ENCODE measurements at regions not wholly inside any gene's neighbourhood (a gene's known extent, or its start where the extent isn't known, plus 50 kb on each side); places are given as distances from the start of the nearest gene placed in this dataset.

DNA sequence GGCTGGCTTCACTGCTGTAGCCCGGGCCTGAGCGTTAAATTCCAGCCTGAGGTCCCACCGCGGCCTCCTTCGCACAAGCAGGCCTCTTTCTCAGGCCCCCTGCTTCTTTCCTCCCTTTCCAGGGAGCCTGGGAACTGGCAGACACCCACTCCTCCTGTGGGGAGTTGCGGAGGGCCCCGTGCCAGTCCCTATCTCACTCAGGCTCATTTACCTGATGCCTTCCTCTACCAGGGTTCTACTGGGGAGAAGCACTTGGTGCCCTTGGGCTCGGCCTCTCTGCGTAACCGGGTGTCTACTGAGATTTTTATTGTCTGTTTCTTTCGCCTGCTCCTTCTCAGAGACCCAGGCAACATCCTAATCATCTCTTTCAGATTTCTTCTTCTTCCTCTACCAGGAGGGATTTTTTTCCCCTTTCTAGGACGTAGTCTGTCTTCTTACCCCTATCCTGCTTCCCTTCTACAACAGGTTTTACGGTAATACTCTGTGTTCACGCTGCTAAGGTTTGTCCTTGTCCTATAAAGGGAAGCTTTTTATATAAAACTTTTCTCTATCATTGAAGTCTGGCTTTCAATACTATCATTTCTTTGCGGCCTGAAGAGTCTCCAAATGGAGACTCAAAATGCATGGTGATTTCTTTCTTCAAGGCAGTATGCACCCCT lies 135.4 kb upstream of the GPR12 start:
- DNase-seq (ENCODE audit: low read depth): no peak
- TF ChIP-seq, protein P1, sequence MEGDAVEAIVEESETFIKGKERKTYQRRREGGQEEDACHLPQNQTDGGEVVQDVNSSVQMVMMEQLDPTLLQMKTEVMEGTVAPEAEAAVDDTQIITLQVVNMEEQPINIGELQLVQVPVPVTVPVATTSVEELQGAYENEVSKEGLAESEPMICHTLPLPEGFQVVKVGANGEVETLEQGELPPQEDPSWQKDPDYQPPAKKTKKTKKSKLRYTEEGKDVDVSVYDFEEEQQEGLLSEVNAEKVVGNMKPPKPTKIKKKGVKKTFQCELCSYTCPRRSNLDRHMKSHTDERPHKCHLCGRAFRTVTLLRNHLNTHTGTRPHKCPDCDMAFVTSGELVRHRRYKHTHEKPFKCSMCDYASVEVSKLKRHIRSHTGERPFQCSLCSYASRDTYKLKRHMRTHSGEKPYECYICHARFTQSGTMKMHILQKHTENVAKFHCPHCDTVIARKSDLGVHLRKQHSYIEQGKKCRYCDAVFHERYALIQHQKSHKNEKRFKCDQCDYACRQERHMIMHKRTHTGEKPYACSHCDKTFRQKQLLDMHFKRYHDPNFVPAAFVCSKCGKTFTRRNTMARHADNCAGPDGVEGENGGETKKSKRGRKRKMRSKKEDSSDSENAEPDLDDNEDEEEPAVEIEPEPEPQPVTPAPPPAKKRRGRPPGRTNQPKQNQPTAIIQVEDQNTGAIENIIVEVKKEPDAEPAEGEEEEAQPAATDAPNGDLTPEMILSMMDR (conservative IDR thresholded peaks at IDR 0.05; ENCODE audit: low read depth, low read length): no peak
- H3K4me3 ChIP-seq (ENCODE audit: low read depth, low read length): no peak overlapping the region

DNA sequence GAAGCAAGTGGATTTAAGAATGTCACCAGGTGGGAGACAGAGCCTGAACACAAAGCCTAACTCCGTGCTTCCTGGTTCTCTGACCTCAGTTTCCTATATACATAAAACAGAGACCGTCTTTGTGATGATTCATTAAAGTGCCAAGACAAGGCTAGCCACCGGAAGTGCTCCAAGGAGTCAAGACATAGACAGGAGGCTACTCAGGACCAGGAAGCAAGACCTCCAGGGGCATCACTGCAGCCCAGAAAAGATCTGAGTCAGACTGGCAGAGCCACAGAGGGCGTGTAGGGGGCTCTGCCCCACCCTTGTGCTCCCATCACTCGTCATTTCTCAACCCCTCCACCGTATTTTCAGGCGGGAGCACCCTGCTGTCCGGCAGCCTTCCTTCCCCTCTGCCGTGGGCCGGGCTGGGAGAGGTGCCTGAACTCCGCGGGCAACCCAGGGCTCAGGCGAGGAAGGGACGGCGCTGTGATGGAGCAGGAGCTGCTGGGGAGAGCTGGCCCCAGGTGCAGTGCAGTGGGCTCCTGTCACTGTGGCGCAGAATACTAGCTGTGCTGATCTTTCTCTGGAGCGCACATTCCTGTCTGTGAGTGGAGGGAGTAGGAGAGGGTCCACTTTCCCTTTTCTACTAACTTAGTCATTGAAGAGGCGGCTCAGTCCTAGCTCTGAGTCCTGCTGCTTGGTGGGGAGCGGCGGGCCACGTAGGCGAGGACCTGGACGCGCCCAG lies 134.7 kb upstream of the GPR12 start:
- TF ChIP-seq, protein P1 (conservative IDR thresholded peaks at IDR 0.05; ENCODE audit: low read depth, low read length): no peak
- DNase-seq (ENCODE audit: low read depth): no peak
- no peak overlapping the region for H3K4me3 ChIP-seq (ENCODE audit: low read depth, low read length)

DNA sequence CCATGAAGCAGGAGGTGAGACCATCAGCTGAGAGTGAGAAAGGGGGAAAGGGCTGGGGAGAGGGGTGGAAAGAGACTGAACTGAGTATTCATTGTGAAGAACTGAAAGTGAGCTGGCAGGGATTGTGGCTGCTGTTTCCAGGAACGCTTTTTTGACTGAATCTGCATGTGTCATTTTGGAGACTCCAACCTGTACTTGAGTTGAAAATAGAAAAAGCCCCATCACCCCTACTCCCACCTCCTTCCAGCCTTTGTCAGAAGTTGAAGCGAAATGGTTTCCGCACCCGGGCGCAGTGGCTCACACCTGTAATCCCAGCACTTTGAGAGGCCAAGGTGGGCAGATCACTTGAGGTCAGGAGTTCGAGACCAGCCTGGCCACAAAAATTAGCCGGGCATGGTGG lies 128.0 kb upstream of the GPR12 start:
- TF ChIP-seq, protein P1 (conservative IDR thresholded peaks at IDR 0.05; ENCODE audit: low read depth, low read length): no peak
- no peak for DNase-seq (ENCODE audit: low read depth)
- H3K4me3 ChIP-seq (ENCODE audit: low read depth, low read length): no peak overlapping the region

DNA sequence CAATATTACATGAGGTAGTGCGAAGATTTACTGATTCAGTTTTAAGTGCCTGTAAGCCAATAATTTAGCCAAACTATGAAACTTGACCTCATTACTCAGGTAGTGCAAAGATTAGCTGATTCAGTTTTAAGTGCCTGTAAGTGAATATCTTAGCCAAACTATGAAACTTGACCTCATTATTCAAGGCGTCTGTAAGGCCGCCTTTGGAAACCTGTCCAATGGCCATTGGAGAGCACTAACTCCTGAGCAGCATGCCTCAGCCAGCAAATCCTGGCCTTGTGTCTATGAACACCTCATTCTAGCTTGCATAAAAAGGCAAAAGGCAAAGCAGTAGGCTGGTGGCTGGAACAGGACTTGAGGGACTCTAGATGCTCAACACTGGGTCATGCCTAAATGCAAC lies 127.0 kb upstream of the GPR12 start:
- H3K4me3 ChIP-seq (ENCODE audit: low read depth, low read length): no peak overlapping the region
- no peak for DNase-seq (ENCODE audit: low read depth)
- TF ChIP-seq, protein P1 (conservative IDR thresholded peaks at IDR 0.05; ENCODE audit: low read depth, low read length): no peak

DNA sequence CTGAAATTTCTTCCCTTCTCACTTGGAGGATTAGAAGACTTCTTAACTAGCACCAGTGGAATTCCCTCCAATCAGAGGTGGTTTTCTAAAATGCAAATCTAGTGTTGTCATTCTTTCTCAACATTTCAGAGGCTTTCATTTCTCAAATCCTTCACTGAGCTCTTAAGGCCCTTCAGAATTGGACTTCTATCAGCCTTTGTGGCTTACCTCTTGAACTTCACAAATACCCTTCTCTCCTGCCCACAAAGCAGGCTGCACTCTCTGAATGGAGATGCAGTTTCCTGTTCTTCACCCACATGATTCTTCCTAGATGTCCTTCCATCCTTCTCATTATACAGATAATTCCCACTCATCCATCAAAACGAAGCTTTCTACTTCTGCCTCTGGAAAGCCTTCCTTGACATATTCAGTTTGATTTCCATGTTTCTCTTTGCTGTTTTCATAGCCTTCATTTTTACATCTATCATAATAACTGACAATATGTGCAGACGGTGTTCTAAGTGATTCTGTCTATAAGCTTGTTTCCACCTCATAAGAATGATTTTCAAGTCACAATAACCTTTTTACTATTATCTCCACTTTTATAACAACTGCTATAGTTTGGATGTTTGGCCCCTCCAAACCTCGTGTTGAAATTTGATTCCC lies 123.1 kb upstream of the GPR12 start:
- TF ChIP-seq, protein P1 (conservative IDR thresholded peaks at IDR 0.05; ENCODE audit: low read depth, low read length): no peak
- H3K4me3 ChIP-seq (ENCODE audit: low read depth, low read length): no peak overlapping the region
- no peak for DNase-seq (ENCODE audit: low read depth)

DNA sequence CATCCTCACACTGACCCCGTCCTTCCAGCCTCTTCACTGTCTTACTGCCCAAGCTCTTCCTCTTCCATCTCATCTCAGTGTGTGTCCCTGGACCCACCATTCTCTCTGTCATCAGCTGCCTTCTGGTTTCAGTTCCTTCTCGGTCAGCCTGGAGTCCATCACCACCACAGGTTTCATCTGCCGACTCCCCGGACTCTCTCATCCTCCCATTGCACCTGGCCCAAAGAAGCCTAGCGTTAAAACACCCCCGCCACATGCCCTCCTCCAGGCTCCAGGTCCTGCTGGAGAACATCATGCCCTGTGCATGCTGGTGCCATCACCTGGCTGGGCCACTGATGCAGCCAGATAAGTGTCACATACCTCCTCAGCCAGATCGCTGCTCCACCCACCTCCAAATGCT lies 122.1 kb upstream of the GPR12 start:
- no peak for DNase-seq (ENCODE audit: low read depth)
- TF ChIP-seq, protein P1 (conservative IDR thresholded peaks at IDR 0.05; ENCODE audit: low read depth, low read length): no peak
- no peak overlapping the region for H3K4me3 ChIP-seq (ENCODE audit: low read depth, low read length)

Measured in epithelial cell of proximal tubule (primary cell).